Uterus (tissue), 3 donors: ENCODE measurements at regions not wholly inside any gene's neighbourhood (a gene's known extent, or its start where the extent isn't known, plus 50 kb on each side); places are given as distances from the start of the nearest gene placed in this dataset.

Experiments
- DNase-seq, 2 donors: peaks; one replicate each; pipeline ENCODE4 v3.0.0-alpha.2; 2019 to 2020
- H3K27ac ChIP-seq, 2 donors: fragments of 200-600 bp; sonication (generic); 1 replicate in 1 of 2; 2 replicates in 1 of 2; pipeline ENCODE4 v1.5.1; 2016 to 2018
- H3K27me3 ChIP-seq, 2 donors: fragments of 200-600 bp; sonication (generic); one replicate each; pipeline ENCODE4 v1.5.1; 2018 to 2019; ENCODE audit warnings: control low read depth in 1 of 2
- H3K36me3 ChIP-seq, 2 donors: fragments of 200-600 bp; sonication (generic); one replicate each; pipeline ENCODE4 v1.5.1; 2019; ENCODE audit warnings: control low read depth in 1 of 2
- H3K4me1 ChIP-seq, 2 donors: fragments of 200-600 bp; sonication (generic); one replicate each; pipeline ENCODE4 v1.5.1; 2018 to 2019; ENCODE audit warnings: control low read depth in 1 of 2
- H3K4me3 ChIP-seq, 2 donors: fragments of 200-600 bp; sonication (generic); 1 replicate in 1 of 2; 2 replicates in 1 of 2; pipeline ENCODE4 v1.5.1; 2018 to 2019; ENCODE audit warnings: mild to moderate bottlenecking in 1 of 2
- H3K9me3 ChIP-seq, 2 donors: fragments of 200-600 bp; sonication (generic); one replicate each; pipeline ENCODE4 v1.5.1; 2019; ENCODE audit warnings: control low read depth in 1 of 2
- CTCF ChIP-seq, 4 experiments: fragments of 200-600 bp in 2 of 4; fragments of 450-650 bp in 2 of 4; sonication (generic) in 2 of 4; IDR thresholded peaks; one replicate each; pipeline ENCODE4 v1.5.1; 2016 to 2019; ENCODE audit warnings: antibody characterized with exemption in 4 of 4, mild to moderate bottlenecking in 2 of 4, moderate library complexity in 1 of 4
- POLR2A ChIP-seq, 2 donors: fragments of 450-650 bp; IDR thresholded peaks; one replicate each; pipeline ENCODE4 v1.6.1; 2016; ENCODE audit warnings: antibody characterized with exemption in 2 of 2, mild to moderate bottlenecking in 1 of 2, moderate library complexity in 1 of 2
- intact Hi-C: fragments of 100-400 bp; cut with DNase I; formaldehyde crosslinking; loops from one replicate; pipeline ENCODE4 v1.15.1; 2023; ENCODE audit warnings: low total_unique reads
- donor health status: DM: yes; HTN: yes; CAD: no.

DNA sequence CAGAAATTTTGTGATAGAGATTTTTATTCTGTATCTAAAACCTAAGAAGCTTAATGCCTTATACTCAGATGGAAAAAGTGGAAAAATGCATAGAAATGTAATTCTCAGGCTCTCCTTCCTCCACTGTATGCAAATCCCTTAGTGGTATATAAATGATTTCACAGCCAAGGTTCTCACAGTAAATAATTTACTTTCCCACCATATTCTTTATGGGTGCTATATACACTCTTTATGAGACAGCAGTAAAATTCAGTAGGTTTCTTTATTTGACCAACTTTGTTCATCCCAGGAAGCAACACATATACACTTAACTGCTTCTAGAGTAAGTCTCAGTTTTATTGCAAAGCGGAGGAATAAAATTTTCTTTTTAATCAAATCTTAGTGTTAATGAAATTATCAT is 1399.7 kb downstream of the PCDH7 start:
- intact Hi-C loops: no loop called here
- TF ChIP-seq POLR2A (IDR thresholded peaks at IDR 0.05): no peak
- no peak for TF ChIP-seq CTCF (IDR thresholded peaks at IDR 0.05)
- peaks cover 0 to under 1% of the 10 kb centered on the region in 2 donors for H3K27me3 ChIP-seq
- no peaks in the 10 kb centered on the region for H3K9me3 ChIP-seq
- no peaks in the 10 kb centered on the region for H3K36me3 ChIP-seq
- no peak for DNase-seq
- H3K4me1 ChIP-seq: no peaks in the 10 kb centered on the region
- H3K4me3 ChIP-seq: no peak overlapping the region
- H3K27ac ChIP-seq: no peak overlapping the region

DNA sequence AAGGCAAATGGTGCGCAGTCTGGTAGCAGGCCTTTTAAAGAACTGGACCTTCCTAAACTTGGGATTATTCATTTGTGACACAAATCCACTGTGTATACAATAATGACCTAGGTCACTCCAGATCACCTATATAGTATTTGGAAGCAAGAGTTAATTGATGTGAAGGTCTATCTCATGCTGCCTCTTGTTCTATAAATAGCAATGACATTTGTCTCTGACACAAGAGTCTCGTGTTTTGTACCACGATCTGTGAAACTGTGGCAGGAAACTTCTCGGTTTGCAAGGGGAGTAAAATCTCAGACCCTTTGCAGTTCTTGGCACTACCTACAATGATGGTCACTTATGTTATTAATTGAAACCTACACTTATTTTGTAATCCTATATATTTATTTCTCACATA is 1408.4 kb downstream of the PCDH7 start:
- no peaks in the 10 kb centered on the region for H3K4me1 ChIP-seq
- no peaks in the 10 kb centered on the region for H3K36me3 ChIP-seq
- H3K27me3 ChIP-seq: no peaks in the 10 kb centered on the region
- no peak for TF ChIP-seq POLR2A (IDR thresholded peaks at IDR 0.05)
- TF ChIP-seq CTCF (IDR thresholded peaks at IDR 0.05): no peak
- H3K27ac ChIP-seq: no peak overlapping the region
- DNase-seq: no peak
- intact Hi-C loops: no loop called here
- H3K9me3 ChIP-seq: no peaks in the 10 kb centered on the region
- H3K4me3 ChIP-seq: no peak overlapping the region

- no peaks in the 10 kb centered on the region for H3K36me3 ChIP-seq
- H3K27me3 ChIP-seq: no peaks in the 10 kb centered on the region
- DNase-seq: no peak
- TF ChIP-seq POLR2A (IDR thresholded peaks at IDR 0.05): no peak
- no peaks in the 10 kb centered on the region for H3K9me3 ChIP-seq
- no peak overlapping the region for H3K4me3 ChIP-seq
- H3K4me1 ChIP-seq: no peaks in the 10 kb centered on the region
- no peak overlapping the region for H3K27ac ChIP-seq
- intact Hi-C loops: no loop called here
Observed at GRCh38 chr4:32129967-32130366, 1409.8 kb downstream of the PCDH7 start.

GRCh38 chr4:32133141-32133540 is 1413.0 kb downstream of the PCDH7 start:
- H3K27me3 ChIP-seq: no peaks in the 10 kb centered on the region
- intact Hi-C loops: no loop called here
- TF ChIP-seq CTCF (IDR thresholded peaks at IDR 0.05) (no peak), POLR2A (IDR thresholded peaks at IDR 0.05) (no peak)
- no peaks in the 10 kb centered on the region for H3K36me3 ChIP-seq
- no peaks in the 10 kb centered on the region for H3K4me1 ChIP-seq
- H3K27ac ChIP-seq: no peak overlapping the region
- no peaks in the 10 kb centered on the region for H3K9me3 ChIP-seq
- H3K4me3 ChIP-seq: no peak overlapping the region
- DNase-seq: no peak

GRCh38 chr4:32133734-32134133 is 1413.6 kb downstream of the PCDH7 start:
- H3K27ac ChIP-seq: no peak overlapping the region
- H3K9me3 ChIP-seq: no peaks in the 10 kb centered on the region
- H3K27me3 ChIP-seq: no peaks in the 10 kb centered on the region
- intact Hi-C loops: no loop called here
- no peak overlapping the region for H3K4me3 ChIP-seq
- no peaks in the 10 kb centered on the region for H3K4me1 ChIP-seq
- no peaks in the 10 kb centered on the region for H3K36me3 ChIP-seq
- DNase-seq: no peak
- no peak for TF ChIP-seq POLR2A (IDR thresholded peaks at IDR 0.05)
- no peak for TF ChIP-seq CTCF (IDR thresholded peaks at IDR 0.05)

- TF ChIP-seq CTCF (IDR thresholded peaks at IDR 0.05): no peak
- TF ChIP-seq POLR2A (IDR thresholded peaks at IDR 0.05): no peak
- Histone ChIP-seq H3K36me3 (no peaks in the 10 kb centered on the region), H3K4me1 (no peaks in the 10 kb centered on the region), H3K27me3 (no peaks in the 10 kb centered on the region), H3K9me3 (no peaks in the 10 kb centered on the region), H3K27ac (no peak overlapping the region), H3K4me3 (no peak overlapping the region)
- intact Hi-C loops: no loop called here
- no peak for DNase-seq
Observed at GRCh38 chr4:32135642-32136041, 1415.5 kb downstream of the PCDH7 start.
